ENCODE measurements at regions not wholly inside any gene's neighbourhood (a gene's known extent, or its start where the extent isn't known, plus 50 kb on each side); places are given as distances from the start of the nearest gene placed in this dataset.

DNA sequence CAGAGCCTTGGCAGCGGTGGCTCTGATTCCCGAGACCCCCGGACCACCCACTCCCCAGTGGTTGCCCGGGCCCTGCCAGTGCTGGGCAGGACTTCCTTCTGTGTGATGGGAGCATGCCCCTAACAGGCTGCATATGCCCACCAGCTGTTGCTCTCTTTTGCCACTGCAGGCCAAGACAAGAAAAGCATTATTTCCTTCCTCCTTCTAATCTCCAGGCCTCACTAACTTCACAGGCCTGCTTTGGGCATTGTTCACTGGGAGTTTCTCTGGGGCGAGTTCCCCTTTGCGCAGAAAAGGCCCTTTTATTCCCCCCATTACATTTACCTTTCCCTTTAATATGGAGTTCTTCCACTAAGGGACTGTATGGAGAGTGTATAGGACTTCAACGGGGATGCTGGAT lies 249.1 kb upstream of the SIX2 start:
- TF ChIP-seq, protein P1, sequence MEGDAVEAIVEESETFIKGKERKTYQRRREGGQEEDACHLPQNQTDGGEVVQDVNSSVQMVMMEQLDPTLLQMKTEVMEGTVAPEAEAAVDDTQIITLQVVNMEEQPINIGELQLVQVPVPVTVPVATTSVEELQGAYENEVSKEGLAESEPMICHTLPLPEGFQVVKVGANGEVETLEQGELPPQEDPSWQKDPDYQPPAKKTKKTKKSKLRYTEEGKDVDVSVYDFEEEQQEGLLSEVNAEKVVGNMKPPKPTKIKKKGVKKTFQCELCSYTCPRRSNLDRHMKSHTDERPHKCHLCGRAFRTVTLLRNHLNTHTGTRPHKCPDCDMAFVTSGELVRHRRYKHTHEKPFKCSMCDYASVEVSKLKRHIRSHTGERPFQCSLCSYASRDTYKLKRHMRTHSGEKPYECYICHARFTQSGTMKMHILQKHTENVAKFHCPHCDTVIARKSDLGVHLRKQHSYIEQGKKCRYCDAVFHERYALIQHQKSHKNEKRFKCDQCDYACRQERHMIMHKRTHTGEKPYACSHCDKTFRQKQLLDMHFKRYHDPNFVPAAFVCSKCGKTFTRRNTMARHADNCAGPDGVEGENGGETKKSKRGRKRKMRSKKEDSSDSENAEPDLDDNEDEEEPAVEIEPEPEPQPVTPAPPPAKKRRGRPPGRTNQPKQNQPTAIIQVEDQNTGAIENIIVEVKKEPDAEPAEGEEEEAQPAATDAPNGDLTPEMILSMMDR (IDR thresholded peaks at IDR 0.05; ENCODE audit: extremely low read depth, insufficient read depth, missing control alignments), result no peak
- DNase-seq (ENCODE audit: low spot score), result no peak
- in situ Hi-C loops (cut with MboI; ENCODE audit: low pct_unique_long_range_greater_than_20kb, low sequenced_read_pairs, unreplicated experiment), result no loop called here

GRCh38 chr2:45257820-45258219 lies 248.6 kb upstream of the SIX2 start:
- in situ Hi-C loops (cut with MboI; ENCODE audit: low pct_unique_long_range_greater_than_20kb, low sequenced_read_pairs, unreplicated experiment), result no loop called here

GRCh38 chr2:45256867-45257641 lies 247.8 kb upstream of the SIX2 start:
- TF ChIP-seq, protein P1 (IDR thresholded peaks at IDR 0.05; ENCODE audit: extremely low read depth, insufficient read depth, missing control alignments), result no peak
- DNase-seq (ENCODE audit: low spot score), result no peak
- in situ Hi-C loops (cut with MboI; ENCODE audit: low pct_unique_long_range_greater_than_20kb, low sequenced_read_pairs, unreplicated experiment), result no loop called here

More at GRCh38 chr2:45257820-45258219, 248.6 kb upstream of the SIX2 start:
- TF ChIP-seq, protein P1 (IDR thresholded peaks at IDR 0.05; ENCODE audit: extremely low read depth, insufficient read depth, missing control alignments), result no peak
- DNase-seq (ENCODE audit: low spot score), result no peak

GRCh38 chr2:45256173-45256866 lies 247.1 kb upstream of the SIX2 start:
- in situ Hi-C loops (cut with MboI; ENCODE audit: low pct_unique_long_range_greater_than_20kb, low sequenced_read_pairs, unreplicated experiment), result no loop called here
- TF ChIP-seq, protein P1 (IDR thresholded peaks at IDR 0.05; ENCODE audit: extremely low read depth, insufficient read depth, missing control alignments), result no peak
- DNase-seq (ENCODE audit: low spot score), result no peak

- in situ Hi-C loops (cut with MboI; ENCODE audit: low pct_unique_long_range_greater_than_20kb, low sequenced_read_pairs, unreplicated experiment), result no loop called here
- no peak for DNase-seq (ENCODE audit: low spot score)
- TF ChIP-seq, protein P1 (IDR thresholded peaks at IDR 0.05; ENCODE audit: extremely low read depth, insufficient read depth, missing control alignments), result no peak
Observed at GRCh38 chr2:45255563-45255962, 246.3 kb upstream of the SIX2 start.

- in situ Hi-C loops (cut with MboI; ENCODE audit: low pct_unique_long_range_greater_than_20kb, low sequenced_read_pairs, unreplicated experiment), result no loop called here
- TF ChIP-seq, protein P1 (IDR thresholded peaks at IDR 0.05; ENCODE audit: extremely low read depth, insufficient read depth, missing control alignments), result no peak
- DNase-seq (ENCODE audit: low spot score), result no peak
Observed at GRCh38 chr2:45254025-45254424, 244.8 kb upstream of the SIX2 start.
